ENCODE measurements at regions not wholly inside any gene's neighbourhood (a gene's known extent, or its start where the extent isn't known, plus 50 kb on each side); places are given as distances from the start of the nearest gene placed in this dataset.

DNA sequence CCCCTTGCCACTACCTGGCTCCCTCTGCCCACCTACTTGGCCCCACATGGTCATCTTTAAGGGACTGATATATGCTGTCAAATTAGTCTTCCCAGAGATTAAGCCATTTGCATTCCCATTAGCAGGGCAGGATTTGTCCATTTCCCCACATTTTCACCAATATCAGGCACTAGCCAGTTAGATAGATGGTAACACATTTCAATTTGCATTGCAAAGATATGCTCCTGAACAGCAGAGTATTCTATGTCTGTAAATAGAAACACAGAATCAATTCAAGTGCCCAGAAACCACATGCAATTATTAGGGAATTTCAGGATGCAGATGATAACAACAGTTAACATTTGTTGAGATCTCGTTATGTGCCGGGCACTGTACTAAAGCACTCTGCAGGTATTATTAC is 92.6 kb upstream of the IL12B start (continued):
- TF ChIP-seq, protein P1, sequence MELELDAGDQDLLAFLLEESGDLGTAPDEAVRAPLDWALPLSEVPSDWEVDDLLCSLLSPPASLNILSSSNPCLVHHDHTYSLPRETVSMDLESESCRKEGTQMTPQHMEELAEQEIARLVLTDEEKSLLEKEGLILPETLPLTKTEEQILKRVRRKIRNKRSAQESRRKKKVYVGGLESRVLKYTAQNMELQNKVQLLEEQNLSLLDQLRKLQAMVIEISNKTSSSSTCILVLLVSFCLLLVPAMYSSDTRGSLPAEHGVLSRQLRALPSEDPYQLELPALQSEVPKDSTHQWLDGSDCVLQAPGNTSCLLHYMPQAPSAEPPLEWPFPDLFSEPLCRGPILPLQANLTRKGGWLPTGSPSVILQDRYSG (tag; conservative IDR thresholded peaks at IDR 0.05; ENCODE audit: low read depth): no peak
- TF ChIP-seq MAZ (CRISPR knock-in tag; conservative IDR thresholded peaks at IDR 0.05 in 1 of 2, IDR thresholded peaks at IDR 0.05 in 1 of 2): no peak

DNA sequence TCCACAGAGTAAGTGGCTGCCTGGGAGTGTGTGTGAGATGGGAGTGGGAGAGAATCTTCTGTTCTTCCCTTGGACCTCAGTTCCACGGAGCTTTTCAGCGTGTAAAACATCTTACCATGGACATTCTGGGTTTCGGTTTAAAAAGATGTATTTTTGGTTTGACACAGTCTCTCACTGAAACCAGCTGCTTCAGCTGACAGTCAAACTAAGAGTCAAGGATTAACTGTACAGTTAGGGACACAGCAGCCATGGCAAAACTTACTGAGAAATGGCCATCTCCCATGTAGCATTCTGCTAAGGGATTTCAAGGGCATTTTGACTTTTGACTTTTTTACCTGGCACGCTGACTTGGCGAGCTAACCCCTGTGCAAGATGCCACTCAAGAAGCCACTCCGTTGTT is 93.8 kb upstream of the IL12B start:
- BruUV-seq (replicated peaks): no TSS peak
- ATAC-seq (no peak), FAIRE-seq (peak; percentile 29), DNase-seq (ENCODE audit: extremely low read depth in 1 of 4, low spot score in 3 of 4) (no peak)
- no peak overlapping the region for H3K4me2 ChIP-seq (ENCODE audit: insufficient read depth, low read length)
- no peaks in the 10 kb centered on the region for H3K9me3 ChIP-seq (replicated peaks; ENCODE audit: control insufficient read depth, insufficient read depth, low read depth, low read length)
- intact Hi-C loops (cut with micrococcal nuclease) (loop anchor here (5.0 kb wide), 1 partner anchor 92 kb away; the partner anchor contains the start of gene IL12B), in situ Hi-C loops (cut with MboI) (loop anchor here (10.0 kb wide), 1 partner anchor 259 kb away; no protein-coding TSS in a partner anchor)
- no peaks in the 10 kb centered on the region for H4K20me1 ChIP-seq (replicated peaks; ENCODE audit: control insufficient read depth, insufficient read depth, low read length)
- ChIA-PET POLR2A (no interaction called here), CTCF (ENCODE audit: low intra/inter-chr PET ratio) (no interaction called here)
- H3K27me3 ChIP-seq (ENCODE audit: control insufficient read depth in 2 of 2, insufficient read depth in 2 of 2, low read length in 2 of 2): no peaks in the 10 kb centered on the region; a peak in 1 of 5 replicates
- H3K79me2 ChIP-seq (ENCODE audit: control insufficient read depth, insufficient read depth, low read length): no peaks in the 10 kb centered on the region
- H3K4me3 ChIP-seq: no peak overlapping the region
- 0% methylated on average over 6 of the region's 6 CpGs for WGBS (ENCODE audit: insufficient coverage, low coverage, missing lambda C conversion rate)
- no peaks in the 10 kb centered on the region for H3K4me1 ChIP-seq (replicated peaks in 1 of 2; ENCODE audit: control insufficient read depth in 2 of 2, insufficient read depth in 2 of 2, low read length in 2 of 2)
- no peaks in the 10 kb centered on the region for H3K9me1 ChIP-seq (ENCODE audit: control insufficient read depth, insufficient read depth, low read length)
- H3K27ac ChIP-seq (ENCODE audit: extremely low read depth, low read depth, low read length): no peak overlapping the region
- no peak overlapping the region for H3K9ac ChIP-seq (ENCODE audit: insufficient read depth in 1 of 2, low read depth in 2 of 2, low read length in 2 of 2)
- H2AFZ ChIP-seq (ENCODE audit: low read depth, low read length): no peak overlapping the region
- no peaks in the 10 kb centered on the region for H3K36me3 ChIP-seq (ENCODE audit: control insufficient read depth, insufficient read depth, low read length)
- TF ChIP-seq, protein P2, sequence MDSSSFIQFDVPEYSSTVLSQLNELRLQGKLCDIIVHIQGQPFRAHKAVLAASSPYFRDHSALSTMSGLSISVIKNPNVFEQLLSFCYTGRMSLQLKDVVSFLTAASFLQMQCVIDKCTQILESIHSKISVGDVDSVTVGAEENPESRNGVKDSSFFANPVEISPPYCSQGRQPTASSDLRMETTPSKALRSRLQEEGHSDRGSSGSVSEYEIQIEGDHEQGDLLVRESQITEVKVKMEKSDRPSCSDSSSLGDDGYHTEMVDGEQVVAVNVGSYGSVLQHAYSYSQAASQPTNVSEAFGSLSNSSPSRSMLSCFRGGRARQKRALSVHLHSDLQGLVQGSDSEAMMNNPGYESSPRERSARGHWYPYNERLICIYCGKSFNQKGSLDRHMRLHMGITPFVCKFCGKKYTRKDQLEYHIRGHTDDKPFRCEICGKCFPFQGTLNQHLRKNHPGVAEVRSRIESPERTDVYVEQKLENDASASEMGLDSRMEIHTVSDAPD (CRISPR knock-in tag; IDR thresholded peaks at IDR 0.05): no peak
- TF ChIP-seq, protein P3, sequence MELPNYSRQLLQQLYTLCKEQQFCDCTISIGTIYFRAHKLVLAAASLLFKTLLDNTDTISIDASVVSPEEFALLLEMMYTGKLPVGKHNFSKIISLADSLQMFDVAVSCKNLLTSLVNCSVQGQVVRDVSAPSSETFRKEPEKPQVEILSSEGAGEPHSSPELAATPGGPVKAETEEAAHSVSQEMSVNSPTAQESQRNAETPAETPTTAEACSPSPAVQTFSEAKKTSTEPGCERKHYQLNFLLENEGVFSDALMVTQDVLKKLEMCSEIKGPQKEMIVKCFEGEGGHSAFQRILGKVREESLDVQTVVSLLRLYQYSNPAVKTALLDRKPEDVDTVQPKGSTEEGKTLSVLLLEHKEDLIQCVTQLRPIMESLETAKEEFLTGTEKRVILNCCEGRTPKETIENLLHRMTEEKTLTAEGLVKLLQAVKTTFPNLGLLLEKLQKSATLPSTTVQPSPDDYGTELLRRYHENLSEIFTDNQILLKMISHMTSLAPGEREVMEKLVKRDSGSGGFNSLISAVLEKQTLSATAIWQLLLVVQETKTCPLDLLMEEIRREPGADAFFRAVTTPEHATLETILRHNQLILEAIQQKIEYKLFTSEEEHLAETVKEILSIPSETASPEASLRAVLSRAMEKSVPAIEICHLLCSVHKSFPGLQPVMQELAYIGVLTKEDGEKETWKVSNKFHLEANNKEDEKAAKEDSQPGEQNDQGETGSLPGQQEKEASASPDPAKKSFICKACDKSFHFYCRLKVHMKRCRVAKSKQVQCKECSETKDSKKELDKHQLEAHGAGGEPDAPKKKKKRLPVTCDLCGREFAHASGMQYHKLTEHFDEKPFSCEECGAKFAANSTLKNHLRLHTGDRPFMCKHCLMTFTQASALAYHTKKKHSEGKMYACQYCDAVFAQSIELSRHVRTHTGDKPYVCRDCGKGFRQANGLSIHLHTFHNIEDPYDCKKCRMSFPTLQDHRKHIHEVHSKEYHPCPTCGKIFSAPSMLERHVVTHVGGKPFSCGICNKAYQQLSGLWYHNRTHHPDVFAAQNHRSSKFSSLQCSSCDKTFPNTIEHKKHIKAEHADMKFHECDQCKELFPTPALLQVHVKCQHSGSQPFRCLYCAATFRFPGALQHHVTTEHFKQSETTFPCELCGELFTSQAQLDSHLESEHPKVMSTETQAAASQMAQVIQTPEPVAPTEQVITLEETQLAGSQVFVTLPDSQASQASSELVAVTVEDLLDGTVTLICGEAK (IDR thresholded peaks at IDR 0.05): no peak
- TF ChIP-seq, protein P3 (CRISPR knock-in tag; IDR thresholded peaks at IDR 0.05): no peak
- TF ChIP-seq, protein P4, sequence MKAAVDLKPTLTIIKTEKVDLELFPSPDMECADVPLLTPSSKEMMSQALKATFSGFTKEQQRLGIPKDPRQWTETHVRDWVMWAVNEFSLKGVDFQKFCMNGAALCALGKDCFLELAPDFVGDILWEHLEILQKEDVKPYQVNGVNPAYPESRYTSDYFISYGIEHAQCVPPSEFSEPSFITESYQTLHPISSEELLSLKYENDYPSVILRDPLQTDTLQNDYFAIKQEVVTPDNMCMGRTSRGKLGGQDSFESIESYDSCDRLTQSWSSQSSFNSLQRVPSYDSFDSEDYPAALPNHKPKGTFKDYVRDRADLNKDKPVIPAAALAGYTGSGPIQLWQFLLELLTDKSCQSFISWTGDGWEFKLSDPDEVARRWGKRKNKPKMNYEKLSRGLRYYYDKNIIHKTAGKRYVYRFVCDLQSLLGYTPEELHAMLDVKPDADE (conservative IDR thresholded peaks at IDR 0.05; ENCODE audit: control insufficient read depth, low read depth, low read length): no peak
- TF ChIP-seq RBM39 (optimal IDR thresholded peaks at IDR 0.05; ENCODE audit: low read depth, low read length) (no peak), ZC3H4 (CRISPR knock-in tag; IDR thresholded peaks at IDR 0.05; ENCODE audit: borderline replicate concordance) (no peak)
